ENCODE measurements at regions not wholly inside any gene's neighbourhood (a gene's known extent, or its start where the extent isn't known, plus 50 kb on each side); places are given as distances from the start of the nearest gene placed in this dataset.

GRCh38 chr9:79215821-79216220 lies 355.9 kb upstream of the TLE4 start:
- no peak for DNase-seq (ENCODE audit: low spot score)

DNA sequence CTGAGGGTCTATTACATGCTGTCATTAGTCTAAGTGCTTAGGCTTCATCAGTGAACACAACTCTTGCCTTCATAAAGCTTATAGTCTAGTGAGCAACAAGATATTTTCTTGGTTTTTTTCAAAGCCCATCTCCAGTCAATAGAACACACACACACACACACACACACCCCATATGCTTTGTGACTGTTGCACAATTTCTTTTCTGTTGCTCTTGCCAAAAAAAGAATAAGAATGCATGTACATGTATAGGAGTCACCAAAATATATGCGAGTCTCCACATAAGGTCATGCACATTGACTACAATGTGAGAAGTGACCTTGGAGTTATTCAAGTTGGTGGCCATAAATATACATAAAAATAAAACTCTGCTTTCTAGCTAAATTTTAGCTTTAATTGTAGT lies 351.5 kb upstream of the TLE4 start:
- no peak for DNase-seq (ENCODE audit: low spot score)

GRCh38 chr9:79220666-79221065 lies 351.1 kb upstream of the TLE4 start:
- DNase-seq (ENCODE audit: low spot score) = no peak

GRCh38 chr9:79221084-79221483 lies 350.7 kb upstream of the TLE4 start:
- no peak for DNase-seq (ENCODE audit: low spot score)

- DNase-seq (ENCODE audit: low spot score) = no peak
Observed at GRCh38 chr9:79222483-79222882, 349.3 kb upstream of the TLE4 start.

DNA sequence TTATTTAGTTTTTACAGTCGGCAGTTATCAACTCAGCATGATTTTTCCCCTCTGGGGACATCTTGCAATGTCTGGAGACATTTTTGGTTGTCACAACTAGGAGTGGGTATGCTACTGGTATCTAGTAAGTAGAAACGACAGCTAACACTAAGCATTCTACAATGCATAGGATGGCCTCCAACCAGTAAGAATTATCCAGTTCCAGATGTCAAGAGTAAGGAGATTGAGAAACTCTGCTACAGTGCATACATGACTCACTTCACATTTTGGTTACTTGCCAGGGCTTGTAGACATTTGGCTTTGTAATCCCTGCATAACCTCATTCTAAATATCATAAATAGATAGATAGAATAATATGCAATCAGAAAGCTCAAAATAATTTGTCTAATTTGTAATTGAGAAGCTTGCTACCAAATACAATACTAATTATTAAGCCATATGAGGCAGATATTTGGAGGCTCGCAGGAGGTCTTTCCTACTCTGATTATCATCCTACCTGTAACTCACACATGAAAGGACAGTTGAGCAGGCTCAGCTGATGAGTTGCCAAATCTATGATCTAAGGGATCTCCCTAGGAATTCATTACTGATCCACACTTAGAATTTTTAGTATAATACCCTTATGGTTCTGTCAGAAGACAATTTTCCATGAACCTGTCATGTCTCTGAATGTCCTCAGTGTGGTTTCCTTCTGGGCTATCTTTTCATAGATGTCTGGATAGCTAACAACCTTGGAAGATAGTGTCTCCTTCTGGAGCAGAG lies 346.9 kb upstream of the TLE4 start:
- DNase-seq (ENCODE audit: low spot score) = no peak

DNA sequence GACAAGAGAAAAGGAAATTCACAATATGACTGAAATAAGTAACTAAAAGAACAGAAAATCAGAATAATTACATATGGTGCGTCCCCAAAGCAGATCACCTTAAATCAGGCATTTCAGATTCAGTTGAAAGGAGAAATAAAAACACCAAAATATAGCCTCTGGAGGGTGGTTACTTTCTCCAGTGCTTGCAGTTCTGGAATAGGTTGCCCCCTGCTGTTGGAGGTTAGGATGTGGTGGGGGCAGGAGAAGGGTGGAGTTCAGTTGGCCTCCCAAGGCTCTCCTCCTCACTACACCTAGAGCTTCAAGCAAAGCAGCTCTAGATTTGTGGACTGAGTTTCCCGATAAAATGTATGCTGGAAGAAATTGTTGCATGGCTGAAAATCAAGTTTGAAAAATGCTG lies 338.2 kb upstream of the TLE4 start:
- DNase-seq (ENCODE audit: low spot score) = peak; percentile 18

- DNase-seq (ENCODE audit: low spot score) = no peak
Observed at GRCh38 chr9:79236466-79236865, 335.3 kb upstream of the TLE4 start.

DNA sequence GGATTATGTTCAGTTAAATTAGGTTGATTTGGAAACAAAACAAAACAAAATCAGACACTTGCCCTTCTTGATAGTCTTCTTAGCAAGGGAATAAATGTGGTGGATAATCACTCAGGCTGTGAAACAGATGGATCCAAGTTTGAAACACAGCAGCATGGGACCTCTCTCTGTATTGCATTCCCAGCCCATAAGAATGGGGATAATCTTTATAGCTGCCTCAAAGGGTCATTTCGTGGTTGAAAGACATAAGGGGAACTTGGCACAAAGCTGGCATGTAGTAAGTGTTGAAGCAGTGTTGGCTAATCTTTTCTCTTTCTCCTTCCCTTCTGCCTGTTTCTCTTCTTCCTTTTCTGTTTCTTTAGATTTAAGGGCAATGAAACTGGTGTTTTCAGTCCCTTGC lies 333.9 kb upstream of the TLE4 start:
- DNase-seq (ENCODE audit: low spot score) = no peak

DNA sequence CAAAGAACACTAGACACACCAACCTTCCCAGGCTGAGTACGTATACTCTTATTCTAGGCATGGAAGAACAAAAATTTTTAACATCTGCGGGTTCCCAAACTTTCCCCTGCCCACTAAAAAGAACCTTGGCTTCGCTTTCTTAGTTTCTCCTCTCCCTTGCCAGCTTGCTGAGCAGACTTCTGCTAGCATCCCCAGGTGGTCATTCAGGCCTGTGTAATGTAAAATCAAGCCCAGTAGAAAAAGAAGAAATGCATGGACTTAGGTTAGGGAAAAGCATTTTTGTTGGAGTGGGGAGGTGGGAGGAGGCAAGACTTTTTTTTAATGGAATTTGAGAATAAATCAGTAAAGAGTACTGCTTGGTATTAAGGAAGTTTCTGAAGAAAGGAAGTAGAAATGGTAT lies 331.0 kb upstream of the TLE4 start:
- no peak for DNase-seq (ENCODE audit: low spot score)

- no peak for DNase-seq (ENCODE audit: low spot score)
Observed at GRCh38 chr9:79242489-79242888, 329.3 kb upstream of the TLE4 start.

- DNase-seq (ENCODE audit: low spot score) = no peak
Observed at GRCh38 chr9:79246170-79246569, 325.6 kb upstream of the TLE4 start.

GRCh38 chr9:79247021-79247420 lies 324.7 kb upstream of the TLE4 start:
- DNase-seq (ENCODE audit: low spot score) = no peak

DNA sequence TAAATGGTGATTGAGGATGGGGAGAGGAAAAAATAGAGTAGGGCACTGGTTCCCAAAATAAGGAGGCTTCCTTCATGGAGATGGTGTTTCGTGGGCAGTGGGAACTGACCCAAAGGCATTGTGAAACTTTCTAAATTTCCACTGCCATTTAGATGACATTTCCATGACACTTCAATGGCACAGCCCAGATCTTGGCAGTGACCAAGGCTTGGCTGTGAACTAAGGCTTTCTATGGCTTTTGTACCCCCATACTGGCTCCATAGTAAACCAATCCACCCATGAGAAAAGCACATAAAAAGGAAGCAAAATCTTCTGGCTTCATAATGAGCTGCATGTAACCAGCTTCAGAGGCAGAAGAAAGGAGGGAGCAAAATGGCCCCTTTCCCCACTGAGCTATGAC lies 321.0 kb upstream of the TLE4 start:
- no peak for DNase-seq (ENCODE audit: low spot score)

DNA sequence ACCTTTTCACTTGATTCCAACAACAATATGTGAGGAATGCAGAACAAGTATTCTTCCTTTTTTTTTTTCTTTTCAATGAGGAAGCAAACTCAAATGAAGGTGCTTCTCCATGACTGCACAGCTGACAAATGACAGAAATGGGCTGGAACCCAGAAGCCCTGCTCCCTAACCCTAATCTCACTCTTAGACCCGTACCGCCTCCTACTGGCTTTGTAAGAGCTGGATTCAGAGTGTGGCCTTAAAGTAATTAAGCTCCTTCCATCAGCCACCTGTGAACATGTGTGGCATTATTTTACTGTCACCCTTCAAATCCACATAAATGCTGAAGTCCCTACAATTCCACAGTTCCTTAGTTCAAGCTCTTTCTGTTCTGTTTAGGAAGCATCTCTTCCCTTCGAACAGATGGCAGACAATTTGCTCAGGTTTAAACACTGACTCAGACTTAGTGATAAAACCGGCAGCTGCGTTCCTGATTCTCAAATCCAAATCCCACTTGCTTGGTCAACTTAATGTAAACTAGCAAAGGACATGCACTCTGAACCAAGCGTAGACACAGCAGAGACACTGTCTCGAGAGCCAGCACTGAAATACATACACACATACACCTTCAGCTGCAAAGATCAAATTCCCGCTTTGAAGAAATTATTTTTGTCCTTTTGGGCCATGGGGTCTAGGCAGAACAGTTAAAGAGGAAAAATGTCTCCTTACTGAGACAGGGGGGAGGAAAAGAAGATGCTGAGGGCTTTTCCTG lies 316.7 kb upstream of the TLE4 start:
- DNase-seq (ENCODE audit: low spot score) = no peak

DNA sequence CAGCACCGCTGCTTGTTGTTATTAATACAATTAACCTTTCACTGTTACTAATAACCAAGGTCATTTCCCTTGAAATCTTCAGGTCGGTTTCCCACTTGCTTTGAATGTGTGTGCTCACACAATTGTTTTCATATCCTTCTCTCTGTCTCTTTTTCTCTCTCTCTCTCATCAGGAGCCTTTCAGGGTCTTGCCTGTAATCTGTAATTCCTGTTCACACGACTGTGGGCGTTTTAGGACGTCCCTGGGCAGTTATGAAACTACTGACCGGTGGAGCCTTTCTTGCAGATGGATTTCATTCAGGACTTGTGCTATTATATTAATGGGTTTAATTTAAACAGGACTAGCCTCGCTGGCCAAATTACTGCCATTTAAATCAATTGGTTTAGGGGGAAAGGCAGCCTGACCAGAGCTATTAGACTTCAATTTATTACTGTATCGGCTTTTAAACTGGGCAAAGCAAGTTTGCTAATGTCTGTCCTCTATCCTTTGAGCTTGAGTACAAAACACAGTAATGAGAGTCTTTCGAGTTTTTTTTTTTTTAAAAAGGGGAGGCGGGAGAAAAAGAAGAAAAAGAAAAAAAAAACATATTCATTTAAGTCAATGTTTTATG lies 316.0 kb upstream of the TLE4 start:
- DNase-seq (ENCODE audit: low spot score) = no peak

- DNase-seq (ENCODE audit: low spot score) = no peak
Observed at GRCh38 chr9:79256691-79257213, 315.0 kb upstream of the TLE4 start.

- no peak for DNase-seq (ENCODE audit: low spot score)
Observed at GRCh38 chr9:79257228-79257781, 314.5 kb upstream of the TLE4 start.

DNA sequence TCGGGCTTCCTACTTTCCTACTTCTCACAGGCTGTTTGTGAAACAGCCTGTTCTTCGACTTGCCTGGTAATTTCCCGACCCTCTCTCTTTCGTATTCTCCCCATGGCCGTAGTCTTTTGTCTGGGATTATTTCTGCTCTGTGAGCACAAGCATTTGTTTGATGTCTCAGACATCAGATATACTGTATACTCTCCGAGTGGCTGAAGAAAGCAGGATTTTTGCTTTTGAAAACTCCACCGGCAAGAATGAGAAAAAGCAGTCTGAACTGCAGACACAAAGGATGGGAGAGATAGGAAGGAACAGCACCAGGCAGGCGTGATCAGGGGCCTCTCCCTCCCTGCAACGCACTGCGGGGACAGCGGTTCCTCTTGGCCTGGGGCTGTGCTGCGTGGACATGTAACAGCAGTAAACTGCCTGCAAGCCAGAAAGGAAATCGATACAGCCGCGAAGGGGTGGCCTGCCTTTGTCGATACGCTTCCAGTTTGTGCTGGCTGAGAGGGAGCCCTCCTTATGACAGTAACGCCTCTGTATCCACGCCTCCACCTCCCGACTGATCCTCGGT lies 313.9 kb upstream of the TLE4 start:
- no peak for DNase-seq (ENCODE audit: low spot score)

DNA sequence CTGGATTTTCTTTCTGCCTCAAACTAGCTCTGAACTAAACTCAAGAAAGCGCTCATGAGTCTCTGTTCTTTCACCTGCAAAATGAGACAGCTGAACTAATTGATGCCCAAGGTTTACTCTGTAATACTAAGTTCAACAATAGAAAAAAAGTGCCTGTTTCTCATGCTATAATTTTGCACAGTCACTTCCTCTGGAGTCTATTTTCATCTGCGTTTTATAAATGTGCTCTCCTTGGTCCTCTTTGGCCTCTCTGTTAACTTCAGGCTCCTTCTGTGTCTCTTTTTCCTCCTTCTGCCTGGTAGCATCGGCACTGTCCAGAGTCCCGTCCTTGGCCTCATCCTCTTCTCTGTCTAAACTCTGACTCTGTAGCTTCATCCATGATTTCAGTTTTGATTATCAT lies 311.9 kb upstream of the TLE4 start:
- DNase-seq (ENCODE audit: low spot score) = no peak

DNA sequence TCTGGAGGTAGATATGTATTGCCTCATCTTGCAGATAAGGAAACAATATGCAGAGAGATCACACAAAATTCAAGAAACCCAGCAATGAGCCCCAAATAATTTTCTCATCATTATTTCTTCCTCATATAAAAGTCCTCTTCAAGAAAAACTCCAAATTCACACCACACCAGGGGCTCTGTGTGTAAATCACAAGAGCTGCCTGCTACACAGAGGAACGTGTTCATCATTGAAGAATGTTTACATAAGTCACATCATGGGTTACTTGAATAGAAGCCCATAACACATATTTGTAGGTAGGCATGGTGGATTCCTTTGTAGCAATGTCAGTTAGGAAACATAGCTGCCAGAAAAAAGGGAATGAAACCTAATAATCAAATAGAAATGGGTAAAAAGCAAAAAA lies 308.1 kb upstream of the TLE4 start:
- no peak for DNase-seq (ENCODE audit: low spot score)

- no peak for DNase-seq (ENCODE audit: low spot score)
Observed at GRCh38 chr9:79264041-79264440, 307.7 kb upstream of the TLE4 start.
